HG03354 (cell line): ENCODE measurements at regions not wholly inside any gene's neighbourhood (a gene's known extent, or its start where the extent isn't known, plus 50 kb on each side); places are given as distances from the start of the nearest gene placed in this dataset.
A peak's percentile ranks its signal among the peaks of the same experiment; 100 is the strongest.
"Not testable (repeated sequence)": the region's sequence is repeated elsewhere in the genome, so short reads cannot be mapped to it uniquely, and the experiment has no call there.

Experiments used
- ATAC-seq: cut with Tn5 transposase; IDR thresholded peaks from one replicate; pipeline ENCODE4 v1.9.1; 2021; ENCODE audit warnings: mild to moderate bottlenecking; ENCODE audit not compliant: unreplicated experiment, poor library complexity, severe bottlenecking

- ATAC-seq: not testable (repeated sequence)
Measured at GRCh38 chr4:49150351-49151083, 164.4 kb downstream of the CWH43 start.

GRCh38 chr4:49153011-49153410 lies 166.9 kb downstream of the CWH43 start:
- peak; percentile 33 for ATAC-seq

- ATAC-seq: peak; percentile 73
Measured at GRCh38 chr4:49154308-49155103, 168.4 kb downstream of the CWH43 start.

- ATAC-seq: not testable (repeated sequence)
Measured at GRCh38 chr4:49155270-49155669, 169.2 kb downstream of the CWH43 start.

GRCh38 chr4:49156309-49156708 lies 170.2 kb downstream of the CWH43 start:
- peak; percentile 32 for ATAC-seq

GRCh38 chr4:49157630-49158029 lies 171.6 kb downstream of the CWH43 start:
- not testable (repeated sequence) for ATAC-seq

- not testable (repeated sequence) for ATAC-seq
Measured at GRCh38 chr4:49161111-49161541, 175.1 kb downstream of the CWH43 start.

- not testable (repeated sequence) for ATAC-seq
Measured at GRCh38 chr4:49164916-49165315, 178.8 kb downstream of the CWH43 start.

- not testable (repeated sequence) for ATAC-seq
Measured at GRCh38 chr4:49177847-49178246, 191.8 kb downstream of the CWH43 start.

GRCh38 chr4:49181088-49181487 lies 195.0 kb downstream of the CWH43 start:
- not testable (repeated sequence) for ATAC-seq

- not testable (repeated sequence) for ATAC-seq
Measured at GRCh38 chr4:49211396-49212194, 225.5 kb downstream of the CWH43 start.

- ATAC-seq: not testable (repeated sequence)
Measured at GRCh38 chr4:49213250-49213649, 227.2 kb downstream of the CWH43 start.

- not testable (repeated sequence) for ATAC-seq
Measured at GRCh38 chr4:49213750-49214149, 227.7 kb downstream of the CWH43 start.

- not testable (repeated sequence) for ATAC-seq
Measured at GRCh38 chr4:49214453-49215081, 228.5 kb downstream of the CWH43 start.

- ATAC-seq: not testable (repeated sequence)
Measured at GRCh38 chr4:49215082-49215479, 229.0 kb downstream of the CWH43 start.

GRCh38 chr4:49216606-49217005 lies 230.5 kb downstream of the CWH43 start:
- not testable (repeated sequence) for ATAC-seq

- no peak for ATAC-seq
Measured at GRCh38 chr4:49217492-49217891, 231.4 kb downstream of the CWH43 start.

- ATAC-seq: not testable (repeated sequence)
Measured at GRCh38 chr4:49218094-49218493, 232.0 kb downstream of the CWH43 start.

GRCh38 chr4:49218931-49219330 lies 232.9 kb downstream of the CWH43 start:
- not testable (repeated sequence) for ATAC-seq
